Astrocyte (in vitro differentiated cells and primary cell): ENCODE measurements at regions not wholly inside any gene's neighbourhood (a gene's known extent, or its start where the extent isn't known, plus 50 kb on each side); places are given as distances from the start of the nearest gene placed in this dataset.

Experiments used
- EZH2 ChIP-seq: IDR thresholded peaks from 2 replicates; pipeline ENCODE4 v1.6.1; 2012; ENCODE audit warnings: mild to moderate bottlenecking, low read length, inconsistent platforms; ENCODE audit not compliant: insufficient read depth
- TF ChIP-seq, protein P1 (sequence below): IDR thresholded peaks from 2 replicates; pipeline ENCODE4 v1.5.1; 2011; ENCODE audit warnings: low read depth, mild to moderate bottlenecking, inconsistent platforms, low read length, moderate library complexity; ENCODE audit not compliant: insufficient read depth

DNA sequence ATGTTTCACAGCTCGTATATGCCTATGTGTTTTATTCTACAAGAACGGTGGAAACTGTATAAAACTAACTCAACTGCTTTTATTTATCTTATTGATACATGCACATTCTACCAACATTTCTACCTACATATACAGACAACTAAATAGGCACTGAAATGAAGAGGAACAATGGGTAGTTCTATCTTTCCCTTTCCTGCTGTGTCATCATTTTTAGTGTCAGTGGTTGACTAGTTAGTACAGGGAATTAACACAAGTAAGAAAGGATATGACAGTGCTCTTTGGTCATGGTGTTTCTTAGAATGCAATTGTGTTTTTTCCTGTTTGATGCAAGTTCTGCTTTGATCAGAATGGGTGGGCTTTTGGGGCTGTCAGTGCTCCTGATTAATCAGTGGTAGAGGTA lies 293.8 kb upstream of the CTSO start:
- TF ChIP-seq, protein P1, sequence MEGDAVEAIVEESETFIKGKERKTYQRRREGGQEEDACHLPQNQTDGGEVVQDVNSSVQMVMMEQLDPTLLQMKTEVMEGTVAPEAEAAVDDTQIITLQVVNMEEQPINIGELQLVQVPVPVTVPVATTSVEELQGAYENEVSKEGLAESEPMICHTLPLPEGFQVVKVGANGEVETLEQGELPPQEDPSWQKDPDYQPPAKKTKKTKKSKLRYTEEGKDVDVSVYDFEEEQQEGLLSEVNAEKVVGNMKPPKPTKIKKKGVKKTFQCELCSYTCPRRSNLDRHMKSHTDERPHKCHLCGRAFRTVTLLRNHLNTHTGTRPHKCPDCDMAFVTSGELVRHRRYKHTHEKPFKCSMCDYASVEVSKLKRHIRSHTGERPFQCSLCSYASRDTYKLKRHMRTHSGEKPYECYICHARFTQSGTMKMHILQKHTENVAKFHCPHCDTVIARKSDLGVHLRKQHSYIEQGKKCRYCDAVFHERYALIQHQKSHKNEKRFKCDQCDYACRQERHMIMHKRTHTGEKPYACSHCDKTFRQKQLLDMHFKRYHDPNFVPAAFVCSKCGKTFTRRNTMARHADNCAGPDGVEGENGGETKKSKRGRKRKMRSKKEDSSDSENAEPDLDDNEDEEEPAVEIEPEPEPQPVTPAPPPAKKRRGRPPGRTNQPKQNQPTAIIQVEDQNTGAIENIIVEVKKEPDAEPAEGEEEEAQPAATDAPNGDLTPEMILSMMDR: no peak
- no peak for TF ChIP-seq EZH2
